ENCODE measurements at regions not wholly inside any gene's neighbourhood (a gene's known extent, or its start where the extent isn't known, plus 50 kb on each side); places are given as distances from the start of the nearest gene placed in this dataset.

DNA sequence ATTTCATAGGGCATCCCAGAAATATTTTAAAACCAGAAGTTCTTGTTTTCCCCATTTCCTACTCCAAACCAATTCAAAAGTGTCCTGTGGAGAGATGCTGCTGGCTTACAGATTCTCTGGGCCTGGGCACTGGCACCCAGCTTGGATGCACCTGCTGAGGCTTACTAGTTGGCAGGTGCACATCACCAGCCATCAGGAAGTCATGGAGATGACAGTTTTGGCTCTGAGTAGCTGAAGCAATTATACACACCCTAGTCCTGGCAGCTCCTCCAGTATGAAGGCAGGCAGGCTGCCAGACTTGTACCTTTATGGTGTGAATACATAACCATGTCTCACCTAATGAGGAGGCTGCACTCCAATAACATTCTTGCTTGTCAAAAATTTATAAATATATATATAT, 276.6 kb upstream of the GHITM start:
- TF ChIP-seq, protein P1, sequence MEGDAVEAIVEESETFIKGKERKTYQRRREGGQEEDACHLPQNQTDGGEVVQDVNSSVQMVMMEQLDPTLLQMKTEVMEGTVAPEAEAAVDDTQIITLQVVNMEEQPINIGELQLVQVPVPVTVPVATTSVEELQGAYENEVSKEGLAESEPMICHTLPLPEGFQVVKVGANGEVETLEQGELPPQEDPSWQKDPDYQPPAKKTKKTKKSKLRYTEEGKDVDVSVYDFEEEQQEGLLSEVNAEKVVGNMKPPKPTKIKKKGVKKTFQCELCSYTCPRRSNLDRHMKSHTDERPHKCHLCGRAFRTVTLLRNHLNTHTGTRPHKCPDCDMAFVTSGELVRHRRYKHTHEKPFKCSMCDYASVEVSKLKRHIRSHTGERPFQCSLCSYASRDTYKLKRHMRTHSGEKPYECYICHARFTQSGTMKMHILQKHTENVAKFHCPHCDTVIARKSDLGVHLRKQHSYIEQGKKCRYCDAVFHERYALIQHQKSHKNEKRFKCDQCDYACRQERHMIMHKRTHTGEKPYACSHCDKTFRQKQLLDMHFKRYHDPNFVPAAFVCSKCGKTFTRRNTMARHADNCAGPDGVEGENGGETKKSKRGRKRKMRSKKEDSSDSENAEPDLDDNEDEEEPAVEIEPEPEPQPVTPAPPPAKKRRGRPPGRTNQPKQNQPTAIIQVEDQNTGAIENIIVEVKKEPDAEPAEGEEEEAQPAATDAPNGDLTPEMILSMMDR (IDR thresholded peaks at IDR 0.05): no peak
- no peak for TF ChIP-seq POLR2AphosphoS5 (IDR thresholded peaks at IDR 0.05)
